GM18868 (cell line): ENCODE measurements at regions not wholly inside any gene's neighbourhood (a gene's known extent, or its start where the extent isn't known, plus 50 kb on each side); places are given as distances from the start of the nearest gene placed in this dataset.
A peak's percentile ranks its signal among the peaks of the same experiment; 100 is the strongest.

Source experiments
- ATAC-seq: cut with Tn5 transposase; IDR thresholded peaks from one replicate; pipeline ENCODE4 v1.9.1; 2021; ENCODE audit warnings: mild to moderate bottlenecking, moderate library complexity; ENCODE audit not compliant: unreplicated experiment

DNA sequence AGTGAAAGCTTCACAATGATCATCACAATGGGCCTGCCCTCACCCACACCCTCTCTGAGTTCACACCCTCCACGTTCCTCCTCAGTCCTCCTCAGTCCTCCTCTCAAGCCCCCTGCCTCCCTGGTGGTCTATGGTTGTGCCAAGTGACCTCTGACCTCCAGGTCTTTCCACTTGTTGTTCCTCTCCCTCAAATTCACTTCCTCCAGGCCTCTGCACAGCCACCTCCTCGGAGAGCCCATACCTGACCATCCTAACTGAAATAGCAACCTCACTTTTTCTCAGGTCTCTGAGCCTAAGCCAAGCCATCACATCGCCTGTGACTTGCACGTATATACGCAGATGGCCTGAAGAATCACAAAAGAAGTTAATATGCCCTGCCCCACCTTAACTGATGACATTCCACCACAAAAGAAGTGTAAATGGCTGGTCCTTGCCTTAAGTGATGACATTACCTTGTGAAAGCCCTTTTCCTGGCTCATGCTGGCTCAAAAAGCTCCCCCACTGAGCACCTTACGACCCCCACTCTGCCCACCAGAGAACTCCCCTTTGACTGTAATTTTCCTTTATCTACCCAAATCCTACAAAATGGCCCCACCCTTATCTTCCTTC is 293.4 kb upstream of the TENM3 start:
- ATAC-seq: no peak

DNA sequence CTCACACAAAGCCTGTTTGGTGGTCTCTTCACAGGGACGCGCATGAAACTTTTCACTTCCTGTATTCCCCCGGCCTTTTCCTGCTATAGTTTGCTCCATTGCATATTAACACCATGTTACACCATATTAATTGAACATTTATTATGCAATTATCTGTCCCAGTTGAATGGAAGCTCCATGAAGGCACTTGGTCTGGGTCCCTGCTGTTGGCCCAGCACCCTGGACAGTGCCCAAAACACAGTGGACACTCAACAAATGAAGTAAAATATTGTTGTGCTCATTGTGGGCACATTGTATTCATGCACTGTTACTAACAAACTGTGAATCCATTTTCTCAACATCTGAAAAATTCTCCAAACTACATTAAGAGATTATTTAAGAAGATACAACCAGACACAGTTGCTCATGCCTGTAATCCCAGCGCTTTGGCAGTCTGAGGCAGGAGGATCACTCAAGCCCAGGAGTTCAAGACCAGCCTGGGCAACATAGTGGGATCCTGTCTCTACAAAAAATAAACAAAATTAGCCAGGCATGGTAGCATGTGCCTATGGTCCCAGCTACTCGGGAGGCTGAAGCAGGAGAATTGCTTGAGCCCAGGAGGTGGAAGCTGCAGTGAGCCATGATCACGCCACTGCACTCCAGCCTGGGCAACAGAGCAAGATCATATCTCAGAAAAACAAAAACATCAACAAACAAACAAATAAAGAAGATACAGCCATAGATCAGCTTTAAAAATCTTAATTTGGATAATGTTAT is 292.7 kb upstream of the TENM3 start:
- no peak for ATAC-seq

DNA sequence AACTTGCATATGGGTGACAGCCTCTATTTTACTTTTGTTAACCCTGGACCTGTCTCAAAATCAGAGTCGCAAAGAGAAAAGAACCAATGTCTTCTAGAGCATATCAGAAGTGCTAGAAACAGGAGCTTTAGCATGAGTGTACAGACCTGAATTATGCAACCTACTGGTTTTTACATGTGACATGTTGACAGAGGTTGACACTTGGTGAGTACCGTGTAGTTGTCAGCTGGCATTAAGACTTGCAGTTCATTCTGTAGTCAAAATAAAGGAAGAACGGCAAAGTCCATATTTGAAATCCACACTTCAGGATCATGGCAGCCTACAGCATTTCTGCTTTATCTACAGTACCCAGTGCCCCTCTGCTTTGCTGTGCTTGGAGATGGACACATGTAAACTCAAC is 291.9 kb upstream of the TENM3 start:
- no peak for ATAC-seq

GRCh38 chr4:181952478-181952877 is 290.7 kb upstream of the TENM3 start:
- no peak for ATAC-seq

DNA sequence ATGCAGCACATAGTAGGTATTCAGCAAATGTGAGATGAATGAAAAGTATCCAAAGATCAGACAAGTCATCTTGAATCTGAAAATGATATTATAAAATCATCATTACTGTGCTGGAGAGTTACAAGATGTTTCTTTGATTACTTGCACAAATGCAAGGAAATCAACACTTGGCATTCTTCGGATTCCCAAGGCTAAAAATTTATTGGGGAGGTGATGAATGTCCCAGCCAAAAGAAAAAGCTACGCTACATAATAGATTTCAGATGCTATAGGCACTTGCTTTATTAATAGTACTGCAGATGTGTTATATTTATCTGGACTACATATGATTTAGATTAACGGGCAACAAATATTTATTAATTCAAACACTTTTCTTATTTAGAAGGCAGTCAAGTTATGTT is 286.7 kb upstream of the TENM3 start:
- ATAC-seq: no peak

DNA sequence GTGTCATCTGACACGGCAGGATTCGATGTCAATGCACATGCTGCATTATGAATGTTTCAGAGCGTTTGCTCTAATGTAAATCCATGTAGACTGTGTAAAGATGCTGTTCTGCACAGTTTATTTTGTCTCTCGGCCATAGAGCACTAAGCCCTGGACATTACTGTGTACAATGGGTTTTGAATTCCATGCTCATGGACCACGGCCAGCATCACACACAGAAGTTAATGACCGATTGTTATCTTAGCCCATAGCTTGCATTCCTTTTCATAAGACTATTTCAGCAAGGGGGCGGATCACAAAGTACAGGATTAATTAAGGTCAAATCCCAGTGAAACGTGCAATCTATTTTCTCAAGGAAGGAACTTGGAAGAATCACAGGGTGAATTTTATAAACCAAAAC is 286.1 kb upstream of the TENM3 start:
- ATAC-seq: no peak

DNA sequence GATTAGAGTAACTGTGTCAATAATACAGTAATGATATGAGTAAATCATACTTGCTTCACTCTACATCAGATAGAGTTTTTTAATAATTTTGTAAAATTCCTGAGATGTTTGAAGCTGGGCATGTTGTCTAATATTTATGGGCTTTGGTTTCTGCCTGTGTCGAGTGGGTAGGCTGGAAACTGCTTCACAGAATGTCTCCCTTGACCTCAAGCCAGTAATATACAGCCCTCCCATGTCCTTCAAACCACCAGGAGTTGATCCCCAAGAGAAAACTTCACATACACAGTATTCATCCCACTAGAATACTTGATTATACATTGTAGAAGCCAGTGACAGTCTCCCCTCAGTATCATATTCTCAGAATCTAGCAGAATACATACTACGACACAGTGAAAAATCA is 284.8 kb upstream of the TENM3 start:
- no peak for ATAC-seq

DNA sequence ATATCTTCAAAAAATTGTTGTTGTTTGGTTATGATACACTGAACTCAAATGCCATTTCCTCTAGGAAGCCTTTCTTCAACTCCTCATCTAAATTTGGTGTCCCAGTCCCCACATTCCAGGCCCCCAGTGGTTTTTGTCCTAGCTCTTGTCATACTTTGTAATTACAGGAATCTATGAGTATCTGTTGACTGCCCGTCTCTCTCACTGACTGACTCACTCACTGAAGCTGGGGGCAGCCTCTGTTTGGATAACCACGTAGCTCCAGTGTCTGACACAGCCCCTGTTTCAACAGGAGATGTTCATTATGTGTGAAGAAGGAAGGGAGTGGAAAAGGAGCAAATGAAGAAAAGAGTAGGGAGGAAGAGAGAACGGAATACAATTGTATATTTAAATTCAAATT is 284.1 kb upstream of the TENM3 start:
- ATAC-seq: no peak

DNA sequence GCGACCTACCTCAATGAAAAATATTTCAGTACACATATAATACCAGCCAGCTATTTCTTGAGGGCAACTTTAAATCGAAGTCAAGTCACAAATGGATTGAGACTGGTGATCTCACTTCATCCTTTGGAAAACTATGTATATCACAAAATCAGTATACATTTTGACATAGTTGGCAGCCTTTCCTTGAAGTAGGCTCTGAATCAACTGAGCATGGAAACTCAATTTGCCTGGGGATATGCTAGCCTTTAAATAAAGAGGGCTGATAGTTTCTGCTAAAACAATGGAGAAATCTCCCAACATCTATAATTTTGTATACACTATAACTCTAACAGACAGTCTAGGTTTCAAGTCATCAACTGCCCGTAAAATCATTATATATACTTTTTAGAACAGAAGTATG is 282.8 kb upstream of the TENM3 start:
- ATAC-seq: no peak

- no peak for ATAC-seq
Observed at GRCh38 chr4:181962321-181962720, 280.9 kb upstream of the TENM3 start.

DNA sequence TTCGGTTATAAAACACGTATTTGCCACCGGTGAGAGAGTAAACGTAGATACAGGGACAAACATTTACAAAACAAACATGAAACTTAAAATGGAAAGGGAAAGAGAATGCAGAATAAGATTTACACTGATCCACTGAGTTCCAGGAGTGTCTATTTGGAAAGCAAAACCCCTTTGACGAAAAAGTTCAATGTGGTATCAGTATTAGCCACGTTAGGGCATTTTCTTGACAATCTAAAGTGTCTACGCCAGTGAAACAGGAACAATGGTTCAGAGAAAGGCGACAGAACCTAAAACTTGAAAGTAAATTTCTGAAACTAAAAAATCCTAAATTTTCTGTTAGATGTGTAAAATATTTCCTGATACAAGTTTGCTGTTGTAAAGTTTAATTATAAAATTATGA is 278.5 kb upstream of the TENM3 start:
- no peak for ATAC-seq

DNA sequence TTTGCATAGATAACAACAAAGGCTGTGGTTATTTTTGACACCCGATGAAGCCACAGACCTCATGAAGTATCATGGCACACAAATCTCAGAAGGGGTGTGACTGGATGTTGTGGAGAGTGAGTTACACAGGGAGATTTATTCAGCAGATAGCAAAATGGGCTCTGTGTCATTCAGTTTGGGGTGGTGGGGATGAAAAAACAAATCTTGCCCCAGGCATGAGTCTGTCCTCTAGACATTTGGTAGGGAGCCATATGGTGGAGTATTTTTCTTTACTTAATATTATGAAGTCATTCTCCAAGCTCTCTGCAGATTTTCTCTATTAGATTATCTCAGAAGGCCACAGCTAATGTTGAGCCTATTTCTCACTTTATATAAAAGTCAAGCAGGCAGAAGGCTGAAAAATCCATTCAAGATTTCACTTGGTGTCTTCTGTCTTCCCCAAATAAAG is 277.1 kb upstream of the TENM3 start:
- ATAC-seq: peak; percentile 61

DNA sequence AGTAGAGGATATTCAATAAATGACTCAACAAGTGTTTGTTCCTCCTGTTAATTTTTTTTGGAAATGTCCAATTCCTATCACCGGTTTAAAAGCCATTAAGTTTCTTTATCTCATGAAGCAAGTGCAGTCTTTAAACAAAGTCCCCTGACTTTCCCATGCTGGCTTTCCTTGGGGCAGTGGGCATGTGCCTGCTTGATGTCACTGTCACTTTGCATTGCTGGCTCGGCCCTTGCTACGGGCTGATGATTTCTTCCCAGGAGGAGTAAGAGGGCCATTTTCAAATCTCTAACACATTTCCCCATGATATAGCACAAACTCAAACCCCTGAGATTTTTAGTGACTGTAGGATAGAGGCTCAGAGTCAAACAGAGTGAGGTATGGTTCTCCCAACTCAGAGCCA is 275.8 kb upstream of the TENM3 start:
- no peak for ATAC-seq

GRCh38 chr4:181968371-181968770 is 274.8 kb upstream of the TENM3 start:
- ATAC-seq: no peak

DNA sequence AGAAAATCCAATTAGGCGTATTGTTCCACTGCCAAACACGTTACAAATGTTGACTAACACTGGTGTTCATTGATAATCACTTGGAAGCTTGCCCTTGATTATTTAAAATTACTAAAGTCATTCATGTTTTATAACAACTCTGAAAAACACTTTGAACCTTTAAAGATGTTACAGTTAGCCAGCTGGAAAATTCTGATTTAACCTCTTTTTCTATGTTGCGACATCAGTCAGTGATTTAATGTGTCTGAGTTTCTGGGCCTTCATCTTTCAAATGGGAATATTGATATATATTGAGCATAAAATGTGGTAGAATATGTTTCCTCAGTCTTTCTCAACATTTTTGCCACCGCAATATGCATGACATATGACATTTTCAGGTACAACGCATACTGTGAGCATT is 274.1 kb upstream of the TENM3 start:
- no peak for ATAC-seq

DNA sequence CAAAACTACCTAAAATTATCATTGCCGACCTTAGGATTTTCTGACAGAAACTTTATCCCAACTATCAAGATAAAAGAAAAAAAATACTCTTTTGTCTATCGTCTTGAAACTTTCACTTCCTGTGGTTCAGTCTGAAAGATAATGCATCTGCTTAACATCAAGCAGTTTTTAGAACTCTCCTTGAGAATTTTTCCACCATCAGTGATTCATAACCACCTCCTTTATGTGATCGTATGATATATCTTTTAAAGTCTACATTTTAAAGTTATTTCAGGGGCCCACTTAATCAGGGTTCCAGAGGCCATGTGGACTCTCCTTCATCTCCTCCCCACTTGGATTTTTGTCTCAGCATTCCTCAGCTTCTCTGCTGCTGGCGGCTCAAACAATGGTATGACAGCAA is 272.8 kb upstream of the TENM3 start:
- ATAC-seq: no peak

GRCh38 chr4:181971411-181971810 is 271.8 kb upstream of the TENM3 start:
- peak; percentile 85 for ATAC-seq

- no peak for ATAC-seq
Observed at GRCh38 chr4:181971973-181972372, 271.2 kb upstream of the TENM3 start.

DNA sequence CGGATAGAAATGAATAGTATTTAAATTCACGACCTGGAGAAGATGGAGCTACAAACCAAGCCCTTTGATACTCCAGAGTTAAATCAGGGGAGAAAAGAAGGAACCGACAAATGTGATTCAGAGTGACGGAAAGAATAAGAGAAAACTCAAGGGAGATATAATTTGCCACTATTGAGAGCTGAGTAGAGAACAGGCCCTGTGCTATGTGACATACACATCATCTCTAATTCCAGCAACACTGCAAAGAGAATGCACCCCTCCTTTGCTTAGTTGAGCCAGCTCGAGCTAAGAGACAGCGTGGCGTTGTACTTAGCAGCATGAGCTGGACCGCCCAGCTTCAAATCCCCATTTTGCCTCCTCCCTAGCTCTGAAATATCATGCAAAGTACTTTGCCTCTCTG is 266.4 kb upstream of the TENM3 start:
- ATAC-seq: no peak

DNA sequence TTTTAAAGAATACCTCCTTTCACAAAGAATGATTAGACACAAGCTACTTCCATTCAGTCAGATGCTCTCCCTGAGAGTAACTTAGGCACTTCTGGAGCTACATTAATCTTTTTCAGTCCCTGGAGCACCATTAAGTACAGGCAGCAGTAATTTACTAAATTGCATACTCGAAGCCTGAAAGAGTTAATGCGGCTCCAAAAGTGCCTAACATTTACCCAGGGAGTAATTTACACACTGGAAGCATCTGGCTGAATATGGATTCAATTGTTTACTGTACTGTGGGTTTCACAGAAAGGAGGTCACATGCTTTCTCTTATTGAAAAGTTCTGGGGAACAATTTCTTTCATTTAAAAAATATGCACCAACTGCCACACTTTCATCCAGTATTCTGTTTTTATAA is 260.8 kb upstream of the TENM3 start:
- ATAC-seq: no peak

DNA sequence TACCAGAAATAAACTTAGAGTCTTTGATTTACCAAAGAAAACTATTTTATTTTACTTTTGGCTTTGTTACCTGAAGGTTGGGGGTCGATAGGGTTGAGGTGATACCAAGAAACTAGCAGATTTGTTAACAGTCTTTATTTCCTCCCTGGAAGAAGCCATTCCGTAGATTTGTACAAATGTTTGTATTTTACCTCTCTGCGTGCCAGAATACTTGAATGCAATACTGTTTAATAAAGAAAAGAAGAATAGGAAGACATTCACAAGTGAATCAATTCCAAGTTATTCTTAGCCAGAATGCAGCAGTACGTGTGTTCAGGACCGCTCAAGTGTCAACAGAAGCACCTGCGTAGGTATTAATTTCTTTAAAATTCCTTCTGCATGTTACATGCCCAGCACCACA is 260.3 kb upstream of the TENM3 start:
- no peak for ATAC-seq

- ATAC-seq: peak; percentile 66
Observed at GRCh38 chr4:181987392-181987791, 255.8 kb upstream of the TENM3 start.

- no peak for ATAC-seq
Observed at GRCh38 chr4:181989071-181989470, 254.1 kb upstream of the TENM3 start.
